ENCODE measurements at regions not wholly inside any gene's neighbourhood (a gene's known extent, or its start where the extent isn't known, plus 50 kb on each side); places are given as distances from the start of the nearest gene placed in this dataset.

GRCh38 chr10:37476285-37476684 is 350.9 kb downstream of the ANKRD30A start:
- no peak for TF ChIP-seq CTCF (IDR thresholded peaks at IDR 0.05)
- TF ChIP-seq POLR2A (IDR thresholded peaks at IDR 0.05) = no peak
- no peak for TF ChIP-seq POLR2AphosphoS5 (IDR thresholded peaks at IDR 0.05)
- no peak for TF ChIP-seq EP300 (IDR thresholded peaks at IDR 0.05)
